ENCODE measurements at regions not wholly inside any gene's neighbourhood (a gene's known extent, or its start where the extent isn't known, plus 50 kb on each side); places are given as distances from the start of the nearest gene placed in this dataset.

GRCh38 chr9:14520341-14520740 is 172.9 kb downstream of the ZDHHC21 start:
- DNase-seq (ENCODE audit: low spot score) = no peak

GRCh38 chr9:14517154-14517906 is 175.9 kb downstream of the ZDHHC21 start:
- no peak for DNase-seq (ENCODE audit: low spot score)

GRCh38 chr9:14516656-14517055 is 176.6 kb downstream of the ZDHHC21 start:
- no peak for DNase-seq (ENCODE audit: low spot score)

GRCh38 chr9:14515571-14516198 is 177.5 kb downstream of the ZDHHC21 start:
- DNase-seq (ENCODE audit: low spot score) = no peak

GRCh38 chr9:14515049-14515448 is 178.2 kb downstream of the ZDHHC21 start:
- no peak for DNase-seq (ENCODE audit: low spot score)

GRCh38 chr9:14512942-14513341 is 180.3 kb downstream of the ZDHHC21 start:
- DNase-seq (ENCODE audit: low spot score) = no peak

- DNase-seq (ENCODE audit: low spot score) = no peak
Measured at GRCh38 chr9:14511452-14511851, 181.8 kb downstream of the ZDHHC21 start.

- DNase-seq (ENCODE audit: low spot score) = no peak
Measured at GRCh38 chr9:14508884-14509283, 184.3 kb downstream of the ZDHHC21 start.

- DNase-seq (ENCODE audit: low spot score) = no peak
Measured at GRCh38 chr9:14501366-14501765, 187.4 kb upstream of the NFIB start.

- no peak for DNase-seq (ENCODE audit: low spot score)
Measured at GRCh38 chr9:14500705-14501104, 186.8 kb upstream of the NFIB start.

- DNase-seq (ENCODE audit: low spot score) = no peak
Measured at GRCh38 chr9:14499976-14500375, 186.0 kb upstream of the NFIB start.

GRCh38 chr9:14498824-14499223 is 184.9 kb upstream of the NFIB start:
- DNase-seq (ENCODE audit: low spot score) = no peak

- DNase-seq (ENCODE audit: low spot score) = no peak
Measured at GRCh38 chr9:14497476-14497875, 183.5 kb upstream of the NFIB start.

- DNase-seq (ENCODE audit: low spot score) = no peak
Measured at GRCh38 chr9:14488421-14489190, 174.7 kb upstream of the NFIB start.

- DNase-seq (ENCODE audit: low spot score) = no peak
Measured at GRCh38 chr9:14487547-14488185, 173.7 kb upstream of the NFIB start.

GRCh38 chr9:14485366-14485765 is 171.4 kb upstream of the NFIB start:
- no peak for DNase-seq (ENCODE audit: low spot score)

- DNase-seq (ENCODE audit: low spot score) = no peak
Measured at GRCh38 chr9:14482856-14483255, 168.9 kb upstream of the NFIB start.

GRCh38 chr9:14480526-14480925 is 166.6 kb upstream of the NFIB start:
- no peak for DNase-seq (ENCODE audit: low spot score)

GRCh38 chr9:14479163-14479560 is 165.2 kb upstream of the NFIB start:
- DNase-seq (ENCODE audit: low spot score) = no peak

- no peak for DNase-seq (ENCODE audit: low spot score)
Measured at GRCh38 chr9:14478175-14479162, 164.5 kb upstream of the NFIB start.

- no peak for DNase-seq (ENCODE audit: low spot score)
Measured at GRCh38 chr9:14471041-14471440, 157.1 kb upstream of the NFIB start.

Data from ureter (tissue), 1 donor.